ENCODE measurements at regions not wholly inside any gene's neighbourhood (a gene's known extent, or its start where the extent isn't known, plus 50 kb on each side); places are given as distances from the start of the nearest gene placed in this dataset.

DNA sequence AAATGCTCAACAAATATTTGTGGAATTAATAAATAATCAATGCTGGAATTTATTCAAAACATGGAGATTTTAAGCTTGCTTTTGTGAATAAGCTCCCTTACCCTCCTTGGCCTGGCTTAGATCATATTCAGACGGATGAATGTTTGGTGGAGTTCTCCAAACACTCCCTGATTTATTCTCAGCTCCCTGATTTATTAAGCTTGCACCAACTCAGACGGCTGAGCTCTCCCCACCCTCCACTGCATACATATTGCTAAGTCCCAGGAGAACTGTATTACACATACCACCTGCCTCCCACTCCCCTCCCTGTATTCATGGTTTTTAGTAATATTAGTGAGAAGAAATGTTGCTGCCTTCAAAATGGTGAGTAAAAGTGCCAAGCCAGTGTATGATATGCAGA lies 1057.5 kb downstream of the SORCS3 start:
- Histone ChIP-seq H2AFZ (ENCODE audit: low read length) (no peak overlapping the region), H3K27ac (ENCODE audit: low read depth, low read length) (no peak overlapping the region), H3K36me3 (ENCODE audit: insufficient read depth, low read length) (no peaks in the 10 kb centered on the region), H3K4me2 (ENCODE audit: insufficient read depth, low read length) (no peak overlapping the region), H3K4me3 (ENCODE audit: insufficient read depth, low read length) (no peak overlapping the region), H4K20me1 (ENCODE audit: insufficient read depth, low read length) (no peaks in the 10 kb centered on the region), H3K79me2 (ENCODE audit: insufficient read depth, low read length) (no peaks in the 10 kb centered on the region), H3K4me1 (ENCODE audit: insufficient read depth, low read length) (no peaks in the 10 kb centered on the region), H3K9me3 (ENCODE audit: low read depth, low read length) (no peaks in the 10 kb centered on the region), H3K27me3 (ENCODE audit: insufficient read depth, low read length) (no peaks in the 10 kb centered on the region)
- TF ChIP-seq, protein P1, sequence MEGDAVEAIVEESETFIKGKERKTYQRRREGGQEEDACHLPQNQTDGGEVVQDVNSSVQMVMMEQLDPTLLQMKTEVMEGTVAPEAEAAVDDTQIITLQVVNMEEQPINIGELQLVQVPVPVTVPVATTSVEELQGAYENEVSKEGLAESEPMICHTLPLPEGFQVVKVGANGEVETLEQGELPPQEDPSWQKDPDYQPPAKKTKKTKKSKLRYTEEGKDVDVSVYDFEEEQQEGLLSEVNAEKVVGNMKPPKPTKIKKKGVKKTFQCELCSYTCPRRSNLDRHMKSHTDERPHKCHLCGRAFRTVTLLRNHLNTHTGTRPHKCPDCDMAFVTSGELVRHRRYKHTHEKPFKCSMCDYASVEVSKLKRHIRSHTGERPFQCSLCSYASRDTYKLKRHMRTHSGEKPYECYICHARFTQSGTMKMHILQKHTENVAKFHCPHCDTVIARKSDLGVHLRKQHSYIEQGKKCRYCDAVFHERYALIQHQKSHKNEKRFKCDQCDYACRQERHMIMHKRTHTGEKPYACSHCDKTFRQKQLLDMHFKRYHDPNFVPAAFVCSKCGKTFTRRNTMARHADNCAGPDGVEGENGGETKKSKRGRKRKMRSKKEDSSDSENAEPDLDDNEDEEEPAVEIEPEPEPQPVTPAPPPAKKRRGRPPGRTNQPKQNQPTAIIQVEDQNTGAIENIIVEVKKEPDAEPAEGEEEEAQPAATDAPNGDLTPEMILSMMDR (IDR thresholded peaks at IDR 0.05; ENCODE audit: extremely low read depth, low read depth, low read length): no peak
- no peak for DNase-seq (ENCODE audit: insufficient read length, low spot score, missing footprints)

DNA sequence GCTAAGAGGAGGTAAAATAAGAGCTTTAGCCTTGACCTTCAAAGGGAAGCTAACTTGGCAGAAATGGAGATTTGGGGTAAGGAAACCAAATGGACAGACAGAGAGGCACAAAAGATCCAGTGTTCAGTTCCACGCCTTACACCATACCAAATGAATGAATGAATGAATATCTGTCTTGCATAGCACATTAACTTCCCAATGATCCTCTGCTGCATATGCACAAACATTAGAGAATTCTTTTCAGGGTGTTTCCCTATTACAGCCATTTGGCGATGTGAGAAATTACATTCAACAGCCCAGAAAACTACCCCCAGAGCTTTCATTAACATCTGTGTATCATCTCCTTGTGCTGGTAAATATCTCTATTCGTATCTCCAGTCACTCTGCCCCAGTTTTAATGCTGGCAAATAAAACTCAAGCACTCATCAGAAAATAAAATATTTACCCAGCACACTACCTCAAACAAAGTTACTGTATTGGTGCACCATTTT lies 1056.2 kb downstream of the SORCS3 start:
- Histone ChIP-seq H3K27ac (ENCODE audit: low read depth, low read length) (no peak overlapping the region), H2AFZ (ENCODE audit: low read length) (no peak overlapping the region), H4K20me1 (ENCODE audit: insufficient read depth, low read length) (no peaks in the 10 kb centered on the region), H3K4me2 (ENCODE audit: insufficient read depth, low read length) (no peak overlapping the region), H3K36me3 (ENCODE audit: insufficient read depth, low read length) (no peaks in the 10 kb centered on the region), H3K4me1 (ENCODE audit: insufficient read depth, low read length) (no peaks in the 10 kb centered on the region), H3K4me3 (ENCODE audit: insufficient read depth, low read length) (no peak overlapping the region), H3K27me3 (ENCODE audit: insufficient read depth, low read length) (no peaks in the 10 kb centered on the region), H3K79me2 (ENCODE audit: insufficient read depth, low read length) (no peaks in the 10 kb centered on the region), H3K9me3 (ENCODE audit: low read depth, low read length) (no peaks in the 10 kb centered on the region)
- DNase-seq (ENCODE audit: insufficient read length, low spot score, missing footprints): no peak
- TF ChIP-seq, protein P1 (IDR thresholded peaks at IDR 0.05; ENCODE audit: extremely low read depth, low read depth, low read length): no peak

DNA sequence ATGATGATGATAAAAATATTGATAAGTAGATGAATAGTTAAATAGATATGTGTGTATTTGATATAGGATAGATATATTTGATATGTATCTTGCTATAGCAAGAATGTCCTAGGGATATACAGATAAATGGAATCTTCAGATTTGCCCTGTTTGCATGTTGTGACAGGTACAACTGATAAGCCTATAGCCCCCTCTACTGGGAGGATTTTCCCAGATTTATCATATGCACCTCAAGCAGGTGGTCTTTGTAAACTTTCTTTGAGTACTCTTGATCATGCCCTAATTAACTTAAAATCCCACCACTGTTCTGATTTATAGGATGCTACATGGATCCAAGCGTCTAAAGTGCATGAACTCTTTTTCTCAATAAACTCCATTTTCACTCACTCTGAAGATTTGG lies 1050.7 kb downstream of the SORCS3 start:
- Histone ChIP-seq H3K4me1 (ENCODE audit: insufficient read depth, low read length) (no peaks in the 10 kb centered on the region), H3K9me3 (ENCODE audit: low read depth, low read length) (peaks cover 2% of the 10 kb centered on the region), H3K27ac (ENCODE audit: low read depth, low read length) (no peak overlapping the region), H2AFZ (ENCODE audit: low read length) (no peak overlapping the region), H3K36me3 (ENCODE audit: insufficient read depth, low read length) (no peaks in the 10 kb centered on the region), H3K4me2 (ENCODE audit: insufficient read depth, low read length) (no peak overlapping the region), H4K20me1 (ENCODE audit: insufficient read depth, low read length) (no peaks in the 10 kb centered on the region), H3K27me3 (ENCODE audit: insufficient read depth, low read length) (no peaks in the 10 kb centered on the region), H3K4me3 (ENCODE audit: insufficient read depth, low read length) (no peak overlapping the region), H3K79me2 (ENCODE audit: insufficient read depth, low read length) (no peaks in the 10 kb centered on the region)
- TF ChIP-seq, protein P1 (IDR thresholded peaks at IDR 0.05; ENCODE audit: extremely low read depth, low read depth, low read length): no peak
- DNase-seq (ENCODE audit: insufficient read length, low spot score, missing footprints): no peak

DNA sequence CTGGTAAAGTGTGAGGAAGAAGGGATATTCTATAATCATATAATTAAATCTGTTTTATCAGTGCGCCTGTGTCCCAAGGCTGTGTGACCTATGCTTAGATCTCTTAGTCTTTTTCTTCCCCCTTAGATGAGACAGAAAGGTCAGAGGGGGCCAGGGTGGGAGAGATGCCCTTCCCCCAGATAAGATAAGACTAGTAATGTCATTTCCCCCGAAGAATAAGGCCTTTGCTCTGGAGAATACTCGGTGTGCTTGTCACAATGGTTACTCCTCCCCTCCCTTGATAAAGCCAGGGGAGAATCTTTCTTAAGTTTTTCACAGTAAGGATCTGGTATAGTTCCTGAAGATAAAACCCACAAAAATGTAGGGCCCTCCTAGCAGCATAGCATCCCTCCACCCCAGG lies 1041.8 kb downstream of the SORCS3 start:
- DNase-seq (ENCODE audit: insufficient read length, low spot score, missing footprints): no peak
- no peak overlapping the region for H2AFZ ChIP-seq (ENCODE audit: low read length)
- no peak overlapping the region for H3K27ac ChIP-seq (ENCODE audit: low read depth, low read length)
- no peaks in the 10 kb centered on the region for H3K79me2 ChIP-seq (ENCODE audit: insufficient read depth, low read length)
- no peaks in the 10 kb centered on the region for H3K27me3 ChIP-seq (ENCODE audit: insufficient read depth, low read length)
- H4K20me1 ChIP-seq (ENCODE audit: insufficient read depth, low read length): no peaks in the 10 kb centered on the region
- H3K36me3 ChIP-seq (ENCODE audit: insufficient read depth, low read length): no peaks in the 10 kb centered on the region
- H3K4me2 ChIP-seq (ENCODE audit: insufficient read depth, low read length): no peak overlapping the region
- TF ChIP-seq, protein P1 (IDR thresholded peaks at IDR 0.05; ENCODE audit: extremely low read depth, low read depth, low read length): no peak
- H3K9me3 ChIP-seq (ENCODE audit: low read depth, low read length): no peaks in the 10 kb centered on the region
- H3K4me3 ChIP-seq (ENCODE audit: insufficient read depth, low read length): no peak overlapping the region
- no peaks in the 10 kb centered on the region for H3K4me1 ChIP-seq (ENCODE audit: insufficient read depth, low read length)
